ENCODE measurements at regions not wholly inside any gene's neighbourhood (a gene's known extent, or its start where the extent isn't known, plus 50 kb on each side); places are given as distances from the start of the nearest gene placed in this dataset.

- no peak for DNase-seq
- no peak overlapping the region for H3K4me3 Mint-ChIP-seq
- no peaks in the 10 kb centered on the region for H3K27me3 Mint-ChIP-seq (ENCODE audit: low read depth, poor library complexity)
- H3K27ac Mint-ChIP-seq = no peak overlapping the region
- peaks cover 25% of the 10 kb centered on the region for H3K9me3 Mint-ChIP-seq
- H3K4me1 Mint-ChIP-seq = peaks cover 13% of the 10 kb centered on the region
- TF ChIP-seq CTCF (IDR thresholded peaks at IDR 0.05) = no peak
- no peaks in the 10 kb centered on the region for H3K36me3 Mint-ChIP-seq (ENCODE audit: low read depth)
Measured at GRCh38 chr15:47872208-47872607, 154.9 kb downstream of the SEMA6D start.

GRCh38 chr15:47872869-47873432 lies 155.6 kb downstream of the SEMA6D start:
- Mint-ChIP-seq H3K4me3 (no peak overlapping the region), H3K27me3 (ENCODE audit: low read depth, poor library complexity) (no peaks in the 10 kb centered on the region), H3K9me3 (peaks cover 20% of the 10 kb centered on the region), H3K36me3 (ENCODE audit: low read depth) (no peaks in the 10 kb centered on the region), H3K4me1 (peaks cover 13% of the 10 kb centered on the region), H3K27ac (peak overlapping the region; percentile 58)
- no peak for DNase-seq
- TF ChIP-seq CTCF (IDR thresholded peaks at IDR 0.05) = no peak

GRCh38 chr15:47876986-47877385 lies 159.7 kb downstream of the SEMA6D start:
- H3K4me1 Mint-ChIP-seq = peaks cover 13% of the 10 kb centered on the region
- peak overlapping the region; percentile 68 for H3K27ac Mint-ChIP-seq
- H3K9me3 Mint-ChIP-seq = no peaks in the 10 kb centered on the region
- DNase-seq = no peak
- no peak overlapping the region for H3K4me3 Mint-ChIP-seq
- no peak for TF ChIP-seq CTCF (IDR thresholded peaks at IDR 0.05)
- H3K36me3 Mint-ChIP-seq (ENCODE audit: low read depth) = no peaks in the 10 kb centered on the region
- peaks cover 10% of the 10 kb centered on the region for H3K27me3 Mint-ChIP-seq (ENCODE audit: low read depth, poor library complexity)

GRCh38 chr15:47877836-47878235 lies 160.5 kb downstream of the SEMA6D start:
- Mint-ChIP-seq H3K4me1 (peaks cover 8% of the 10 kb centered on the region), H3K9me3 (no peaks in the 10 kb centered on the region), H3K27me3 (ENCODE audit: low read depth, poor library complexity) (peaks cover 10% of the 10 kb centered on the region), H3K36me3 (ENCODE audit: low read depth) (no peaks in the 10 kb centered on the region), H3K27ac (no peak overlapping the region), H3K4me3 (no peak overlapping the region)
- no peak for TF ChIP-seq CTCF (IDR thresholded peaks at IDR 0.05)
- DNase-seq = no peak

- H3K27ac Mint-ChIP-seq = no peak overlapping the region
- DNase-seq = no peak
Measured at GRCh38 chr15:47885920-47886319, 168.6 kb downstream of the SEMA6D start.

More at GRCh38 chr15:47885920-47886319, 168.6 kb downstream of the SEMA6D start:
- Mint-ChIP-seq H3K36me3 (ENCODE audit: low read depth) (no peaks in the 10 kb centered on the region), H3K4me3 (no peak overlapping the region), H3K4me1 (peaks cover 20% of the 10 kb centered on the region), H3K9me3 (no peaks in the 10 kb centered on the region), H3K27me3 (ENCODE audit: low read depth, poor library complexity) (peaks cover 15% of the 10 kb centered on the region)
- TF ChIP-seq CTCF (IDR thresholded peaks at IDR 0.05) = no peak
